ENCODE measurements at regions not wholly inside any gene's neighbourhood (a gene's known extent, or its start where the extent isn't known, plus 50 kb on each side); places are given as distances from the start of the nearest gene placed in this dataset.

- no peak for FAIRE-seq
Measured at GRCh38 chr2:11955884-11956291, 209.5 kb downstream of the LPIN1 start.

- no peak for FAIRE-seq
Measured at GRCh38 chr2:11962707-11963328, 216.4 kb downstream of the LPIN1 start.

GRCh38 chr2:11963966-11964365 is 217.5 kb downstream of the LPIN1 start:
- FAIRE-seq, result no peak

GRCh38 chr2:11967946-11968465 is 221.6 kb downstream of the LPIN1 start:
- no peak for FAIRE-seq

GRCh38 chr2:11968521-11968920 is 222.1 kb downstream of the LPIN1 start:
- FAIRE-seq, result no peak

GRCh38 chr2:11969774-11970173 is 223.3 kb downstream of the LPIN1 start:
- no peak for FAIRE-seq

GRCh38 chr2:11974573-11974972 is 228.1 kb downstream of the LPIN1 start:
- no peak for FAIRE-seq

- FAIRE-seq, result no peak
Measured at GRCh38 chr2:11975373-11975772, 228.9 kb downstream of the LPIN1 start.

- no peak for FAIRE-seq
Measured at GRCh38 chr2:11976073-11976472, 229.6 kb downstream of the LPIN1 start.

GRCh38 chr2:11977766-11978524 is 231.5 kb downstream of the LPIN1 start:
- FAIRE-seq, result no peak

GRCh38 chr2:11980809-11981208 is 234.4 kb downstream of the LPIN1 start:
- no peak for FAIRE-seq

GRCh38 chr2:11983401-11983800 is 237.0 kb downstream of the LPIN1 start:
- FAIRE-seq, result no peak

- FAIRE-seq, result no peak
Measured at GRCh38 chr2:11983870-11984269, 237.4 kb downstream of the LPIN1 start.

GRCh38 chr2:11984316-11985158 is 238.1 kb downstream of the LPIN1 start:
- FAIRE-seq, result no peak

GRCh38 chr2:11985817-11986566 is 239.6 kb downstream of the LPIN1 start:
- no peak for FAIRE-seq

- FAIRE-seq, result no peak
Measured at GRCh38 chr2:11987151-11987550, 240.7 kb downstream of the LPIN1 start.

- FAIRE-seq, result no peak
Measured at GRCh38 chr2:11988691-11989353, 242.4 kb downstream of the LPIN1 start.

- FAIRE-seq, result no peak
Measured at GRCh38 chr2:11989354-11989703, 242.9 kb downstream of the LPIN1 start.

GRCh38 chr2:11990576-11990975 is 244.1 kb downstream of the LPIN1 start:
- no peak for FAIRE-seq

- no peak for FAIRE-seq
Measured at GRCh38 chr2:11993749-11994148, 247.3 kb downstream of the LPIN1 start.

GRCh38 chr2:11995456-11995855 is 249.0 kb downstream of the LPIN1 start:
- no peak for FAIRE-seq

- no peak for FAIRE-seq
Measured at GRCh38 chr2:11996618-11997017, 250.2 kb downstream of the LPIN1 start.
